GM12878 (cell line): ENCODE measurements at regions not wholly inside any gene's neighbourhood (a gene's known extent, or its start where the extent isn't known, plus 50 kb on each side); places are given as distances from the start of the nearest gene placed in this dataset.

ENCODE experiments used
- ATAC-seq: fragments of 200-7000 bp; cut with Tn5 transposase; 3 replicates; pipeline ENCODE4 v1.9.1; 2020; ENCODE audit warnings: mild to moderate bottlenecking, moderate library complexity
- BruUV-seq: library from RNA; stranded (reverse); fragments of 400-500 nt; replicated peaks from 2 replicates; lab custom pipeline; 2021; lab: Mats Ljungman, UMichigan
- CTCF ChIA-PET: fragments of 300-600 bp; sonication (Branson Sonifier 250); formaldehyde crosslinking; extraction: SDS; loops from one replicate; lab custom pipeline; 2021; ENCODE audit warnings: inconsistent platforms; lab: Yijun Ruan, JAX
- POLR2A ChIA-PET: fragments of 350-600 bp; formaldehyde crosslinking; extraction: SDS; loops from one replicate; lab custom pipeline; 2021; ENCODE audit warnings: inconsistent platforms; lab: Charles Lee
- RAD21 ChIA-PET: fragments of 300-600 bp; sonication (Branson Sonifier 250); formaldehyde crosslinking; loops from one replicate; lab custom pipeline; 2023; ENCODE audit warnings: antibody characterized with exemption; ENCODE audit not compliant: unreplicated experiment; lab: Charles Lee
- SMC1A ChIA-PET: fragments of 300-600 bp; sonication (Branson Sonifier 250); formaldehyde crosslinking; loops from one replicate; lab custom pipeline; 2023; ENCODE audit not compliant: unreplicated experiment, uncharacterized antibody; lab: Charles Lee
- DNase-seq: peaks from one replicate; pipeline ENCODE4 v3.0.0-alpha.2; 2011; ENCODE audit warnings: low read depth, low spot score
- FAIRE-seq: peaks from 3 replicates; lab custom pipeline; 2011; peaks lifted over from hg19 to GRCh38; lab: Jason Lieb, UNC
- H2AFZ ChIP-seq: 2 replicates; pipeline ENCODE4 v1.6.0; 2011; ENCODE audit warnings: low read depth, low read length, control low read depth; ENCODE audit not compliant: control insufficient read depth
- H3K27ac ChIP-seq: 2 replicates; pipeline ENCODE4 v1.5.1; 2011; ENCODE audit warnings: control low read depth; ENCODE audit not compliant: control insufficient read depth, insufficient read depth
- H3K27me3 ChIP-seq, 2 experiments: replicated peaks in 1 of 2; 2 replicates each; pipeline versions ENCODE4 v1.6.0 to v1.6.1; 2011; ENCODE audit warnings: low read length in 1 of 2; ENCODE audit not compliant: control insufficient read depth in 2 of 2, insufficient read depth in 2 of 2
- H3K36me3 ChIP-seq, 2 experiments: 2 replicates each; pipeline ENCODE4 v1.5.1; 2011; ENCODE audit warnings: low read length in 1 of 2; ENCODE audit not compliant: control insufficient read depth in 2 of 2, insufficient read depth in 2 of 2
- H3K4me1 ChIP-seq: 2 replicates; pipeline ENCODE4 v1.6.1; 2011; ENCODE audit warnings: mild to moderate bottlenecking, low read length, moderate library complexity, mixed read lengths; ENCODE audit not compliant: control insufficient read depth, insufficient read depth
- H3K4me2 ChIP-seq: 2 replicates; pipeline ENCODE4 v1.6.0; 2011; ENCODE audit warnings: control low read depth; ENCODE audit not compliant: control insufficient read depth, insufficient read depth
- H3K4me3 ChIP-seq: fragments of 200-600 bp; sonication (generic); 2 replicates; pipeline ENCODE4 v1.5.1; 2016
- H3K79me2 ChIP-seq: 2 replicates; pipeline ENCODE4 v1.6.0; 2011; ENCODE audit warnings: low read length; ENCODE audit not compliant: control insufficient read depth, insufficient read depth
- H3K9ac ChIP-seq: 2 replicates; pipeline ENCODE4 v1.8.0; 2011; ENCODE audit warnings: low read length, control low read depth, mixed read lengths; ENCODE audit not compliant: control insufficient read depth, insufficient read depth
- H3K9me3 ChIP-seq: replicated peaks from 3 replicates; pipeline ENCODE4 v1.5.1; 2011; ENCODE audit warnings: mild to moderate bottlenecking, low read length; ENCODE audit not compliant: control insufficient read depth, insufficient read depth
- H4K20me1 ChIP-seq: 2 replicates; pipeline ENCODE4 v1.6.0; 2011; ENCODE audit not compliant: control insufficient read depth, insufficient read depth
- BCL11A ChIP-seq: IDR thresholded peaks from 2 replicates; pipeline ENCODE4 v1.6.1; 2011; ENCODE audit warnings: low read depth, low read length
- CREM ChIP-seq: IDR thresholded peaks from 2 replicates; pipeline ENCODE4 v1.6.1; 2014; ENCODE audit warnings: antibody characterized with exemption, low read depth
- EED ChIP-seq: sonication (generic); IDR thresholded peaks from 2 replicates; pipeline ENCODE4 v1.6.1; 2016; ENCODE audit warnings: antibody characterized with exemption, low read depth
- IKZF1 ChIP-seq: fragments of 450-650 bp; conservative IDR thresholded peaks from 2 replicates; pipeline ENCODE4 v1.6.1; 2017; ENCODE audit warnings: antibody characterized with exemption, mild to moderate bottlenecking
- JUND ChIP-seq: IDR thresholded peaks from 2 replicates; pipeline ENCODE4 v1.6.1; 2012; ENCODE audit warnings: low read depth, mild to moderate bottlenecking, low read length, improper control_type of control experiment, moderate library complexity
- MTA3 ChIP-seq: IDR thresholded peaks from 2 replicates; pipeline ENCODE4 v1.6.1; 2012; ENCODE audit warnings: low read length, inconsistent platforms, borderline replicate concordance
- USF1 ChIP-seq: IDR thresholded peaks from 2 replicates; pipeline ENCODE4 v1.6.1; 2011; ENCODE audit warnings: borderline replicate concordance, low read depth, mild to moderate bottlenecking, moderate library complexity, mixed read lengths, low read length; ENCODE audit not compliant: insufficient read depth; ENCODE audit errors: extremely low read length
- WGBS: methylation state at CpG from one replicate; pipeline ENCODE4 v1.1.6; 2016; ENCODE audit warnings: low lambda C conversion rate; ENCODE audit not compliant: insufficient replicate concordance, insufficient coverage; ENCODE audit errors: missing lambda C conversion rate; 5-methylcytosine and 5-hydroxymethylcytosine counted together
- in situ Hi-C: fragments of 300-500 bp; cut with MboI; formaldehyde crosslinking; loops from 9 replicates; pipeline ENCODE4 v1.14.3; 2018; ENCODE audit warnings: mixed read lengths
- intact Hi-C: fragments of 100-400 bp; cut with micrococcal nuclease; formaldehyde crosslinking; loops from one replicate; pipeline ENCODE4 v1.14.2; 2022; ENCODE audit not compliant: unreplicated experiment
- TF ChIP-seq, protein P1 (sequence below): fragments of 450-650 bp; IDR thresholded peaks from 2 replicates; pipeline ENCODE4 v1.6.1; 2018; ENCODE audit warnings: borderline replicate concordance, mild to moderate bottlenecking; ENCODE audit not compliant: partially characterized antibody

GRCh38 chr2:219699440-219699821 lies 72.0 kb downstream of the SLC4A3 start:
- no peak overlapping the region for H3K4me3 ChIP-seq
- no peaks in the 10 kb centered on the region for H3K4me1 ChIP-seq
- ATAC-seq (no peak), DNase-seq (no peak), FAIRE-seq (no peak)
- POLR2A ChIA-PET, result interaction anchor here (1.3 kb wide), 1 partner anchor 10 kb away, joined by 3 read pairs; no protein-coding TSS in a partner anchor
- no peaks in the 10 kb centered on the region for H4K20me1 ChIP-seq
- WGBS, result 55% methylated on average over 8 of the region's 8 CpGs
- no peak overlapping the region for H3K4me2 ChIP-seq
- RAD21 ChIA-PET, result no interaction called here
- no TSS peak for BruUV-seq
- SMC1A ChIA-PET, result interaction anchor here (0.5 kb wide), 1 partner anchor 108 kb away, joined by 3 read pairs; no protein-coding TSS in a partner anchor
- in situ Hi-C loops, result no loop called here
- TF ChIP-seq MTA3 (no peak), USF1 (no peak), EED (no peak), JUND (no peak)
- CTCF ChIA-PET, result interaction anchor here (0.7 to 1.7 kb wide), 2 partner anchors 11 to 158 kb away, joined by 3 to 6 read pairs; no protein-coding TSS in a partner anchor
- no peaks in the 10 kb centered on the region for H3K36me3 ChIP-seq
- no peak overlapping the region for H3K9ac ChIP-seq
- intact Hi-C loops, result no loop called here
- H2AFZ ChIP-seq, result no peak overlapping the region
- H3K79me2 ChIP-seq, result no peaks in the 10 kb centered on the region
- peaks cover 0 to 6% of the 10 kb centered on the region in 2 experiments; a peak in 3 of 4 replicates for H3K27me3 ChIP-seq
- no peak overlapping the region for H3K27ac ChIP-seq
- H3K9me3 ChIP-seq, result no peaks in the 10 kb centered on the region

DNA sequence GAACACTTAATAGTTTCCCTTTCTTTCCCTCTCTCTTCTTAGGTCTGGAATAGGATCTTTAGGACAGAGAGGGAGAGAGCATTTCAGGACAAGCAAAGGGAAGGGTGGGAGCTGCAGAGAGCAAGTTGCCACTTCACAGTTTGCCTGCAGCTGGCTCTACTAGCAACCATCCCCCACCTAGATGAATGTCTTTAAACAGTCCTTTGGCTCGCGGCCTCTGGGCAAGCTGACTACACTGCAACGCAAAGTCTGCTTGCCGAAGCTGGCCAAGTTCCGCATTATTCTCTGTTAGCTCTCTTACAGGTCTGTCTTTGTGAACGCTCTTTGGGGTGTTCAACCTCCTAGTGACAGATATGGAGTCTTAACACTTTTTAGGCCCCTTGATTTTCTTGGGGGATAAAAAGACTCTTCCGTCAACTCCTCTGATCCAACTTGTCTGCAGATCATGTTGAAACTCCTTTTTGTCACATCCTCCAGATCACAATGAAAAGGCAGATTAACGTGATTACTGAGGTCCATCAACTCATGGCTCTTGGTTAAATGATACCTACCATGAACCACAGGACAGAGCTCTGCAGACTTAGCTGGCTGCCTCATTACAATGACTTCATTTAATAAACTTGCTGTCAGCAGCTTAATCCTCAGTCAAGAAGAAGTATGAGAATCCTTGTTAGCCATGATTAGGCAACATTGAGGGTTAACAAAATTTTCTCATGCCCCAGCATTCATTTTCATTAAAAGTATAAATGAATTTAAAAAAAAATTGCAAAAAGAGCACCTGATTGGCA lies 74.6 kb downstream of the SLC4A3 start:
- ChIA-PET RAD21 (no interaction called here), POLR2A (no interaction called here), CTCF (interaction anchor here (1.0 kb wide), 1 partner anchor 19 kb away, joined by 4 read pairs; no protein-coding TSS in a partner anchor), SMC1A (no interaction called here)
- Histone ChIP-seq H4K20me1 (no peaks in the 10 kb centered on the region), H3K4me3 (no peak overlapping the region), H3K9ac (no peak overlapping the region), H2AFZ (no peak overlapping the region), H3K4me2 (no peak overlapping the region), H3K79me2 (no peaks in the 10 kb centered on the region), H3K9me3 (no peaks in the 10 kb centered on the region), H3K4me1 (no peaks in the 10 kb centered on the region), H3K27ac (no peak overlapping the region), H3K27me3 (peaks cover 0 to 4% of the 10 kb centered on the region in 2 experiments; a peak in 3 of 4 replicates), H3K36me3 (no peaks in the 10 kb centered on the region)
- TF ChIP-seq, protein P1, sequence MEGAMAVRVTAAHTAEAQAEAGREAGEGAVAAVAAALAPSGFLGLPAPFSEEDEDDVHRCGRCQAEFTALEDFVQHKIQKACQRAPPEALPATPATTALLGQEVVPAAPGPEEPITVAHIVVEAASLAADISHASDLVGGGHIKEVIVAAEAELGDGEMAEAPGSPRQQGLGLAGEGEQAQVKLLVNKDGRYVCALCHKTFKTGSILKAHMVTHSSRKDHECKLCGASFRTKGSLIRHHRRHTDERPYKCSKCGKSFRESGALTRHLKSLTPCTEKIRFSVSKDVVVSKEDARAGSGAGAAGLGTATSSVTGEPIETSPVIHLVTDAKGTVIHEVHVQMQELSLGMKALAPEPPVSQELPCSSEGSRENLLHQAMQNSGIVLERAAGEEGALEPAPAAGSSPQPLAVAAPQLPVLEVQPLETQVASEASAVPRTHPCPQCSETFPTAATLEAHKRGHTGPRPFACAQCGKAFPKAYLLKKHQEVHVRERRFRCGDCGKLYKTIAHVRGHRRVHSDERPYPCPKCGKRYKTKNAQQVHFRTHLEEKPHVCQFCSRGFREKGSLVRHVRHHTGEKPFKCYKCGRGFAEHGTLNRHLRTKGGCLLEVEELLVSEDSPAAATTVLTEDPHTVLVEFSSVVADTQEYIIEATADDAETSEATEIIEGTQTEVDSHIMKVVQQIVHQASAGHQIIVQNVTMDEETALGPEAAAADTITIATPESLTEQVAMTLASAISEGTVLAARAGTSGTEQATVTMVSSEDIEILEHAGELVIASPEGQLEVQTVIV, result no peak
- no peak for TF ChIP-seq CREM
- TF ChIP-seq BCL11A, result no peak
- TF ChIP-seq IKZF1, result no peak
- in situ Hi-C loops, result no loop called here
- ATAC-seq, result no peak
- no TSS peak for BruUV-seq
- intact Hi-C loops, result no loop called here
- WGBS, result 62% methylated on average over 8 of the region's 8 CpGs
- DNase-seq, result no peak
- FAIRE-seq, result no peak
